CD14-positive monocyte (primary cell): ENCODE measurements at regions not wholly inside any gene's neighbourhood (a gene's known extent, or its start where the extent isn't known, plus 50 kb on each side); places are given as distances from the start of the nearest gene placed in this dataset.

Experiments
- DNase-seq, 3 donors: peaks; one replicate each; pipeline ENCODE4 v3.0.0-alpha.2; 2011 to 2022
- H2AFZ ChIP-seq: 2 replicates; pipeline ENCODE4 v1.6.0; 2012; ENCODE audit warnings: mild to moderate bottlenecking, low read depth, low read length, inconsistent platforms; ENCODE audit not compliant: insufficient read depth, poor library complexity, severe bottlenecking
- H3K27ac ChIP-seq, 2 donors: 1 replicate in 1 of 2; 2 replicates in 1 of 2; pipeline ENCODE4 v1.5.1; 2012 to 2013; ENCODE audit warnings: low read length in 2 of 2, control low read depth in 1 of 2, inconsistent platforms in 1 of 2, low read depth in 1 of 2, mild to moderate bottlenecking in 1 of 2
- H3K27me3 ChIP-seq, 2 donors: one replicate each; pipeline versions ENCODE4 v1.6.0 to v1.6.1; 2011 to 2013; ENCODE audit warnings: low read length in 2 of 2; ENCODE audit not compliant: control insufficient read depth in 2 of 2, insufficient read depth in 2 of 2
- H3K36me3 ChIP-seq, 2 donors: replicated peaks in 1 of 2; 1 replicate in 1 of 2; 2 replicates in 1 of 2; pipeline versions ENCODE4 v1.5.1 to v1.6.1; 2012 to 2013; ENCODE audit warnings: low read length in 2 of 2, control low read depth in 1 of 2, inconsistent platforms in 1 of 2, mild to moderate bottlenecking in 1 of 2; ENCODE audit not compliant: insufficient read depth in 2 of 2, control insufficient read depth in 1 of 2
- H3K4me1 ChIP-seq, 2 donors: 1 replicate in 1 of 2; 2 replicates in 1 of 2; pipeline versions ENCODE4 v1.5.1 to v1.6.1; 2012 to 2013; ENCODE audit warnings: low read length in 2 of 2, control low read depth in 1 of 2, inconsistent platforms in 1 of 2, mild to moderate bottlenecking in 1 of 2, moderate library complexity in 1 of 2; ENCODE audit not compliant: insufficient read depth in 2 of 2, control insufficient read depth in 1 of 2
- H3K4me2 ChIP-seq: replicated peaks from 2 replicates; pipeline ENCODE3; 2012; ENCODE audit warnings: low read length, moderate library complexity, mild to moderate bottlenecking; ENCODE audit not compliant: poor library complexity, severe bottlenecking; ENCODE audit errors: extremely low read depth
- H3K4me3 ChIP-seq, 3 experiments: fragments of 200-600 bp in 1 of 3; sonication (generic) in 1 of 3; replicated peaks in 1 of 3; 1 replicate in 2 of 3; 2 replicates in 1 of 3; pipeline ENCODE4 v1.5.1; 2011 to 2013; ENCODE audit warnings: low read length in 3 of 3, mild to moderate bottlenecking in 3 of 3, control low read depth in 2 of 3, low read depth in 2 of 3, inconsistent platforms in 1 of 3, moderate library complexity in 1 of 3
- H3K79me2 ChIP-seq: 2 replicates; pipeline ENCODE4 v1.6.0; 2012; ENCODE audit warnings: mild to moderate bottlenecking, control low read depth, inconsistent platforms, low read length, moderate library complexity; ENCODE audit not compliant: insufficient read depth
- H3K9ac ChIP-seq: 2 replicates; pipeline ENCODE4 v1.6.0; 2017; ENCODE audit warnings: low read length, mild to moderate bottlenecking; ENCODE audit not compliant: insufficient read depth, poor library complexity, severe bottlenecking
- H3K9me3 ChIP-seq, 2 donors: replicated peaks in 1 of 2; 1 replicate in 1 of 2; 2 replicates in 1 of 2; pipeline versions ENCODE4 v1.5.1 to v1.6.1; 2012 to 2013; ENCODE audit warnings: low read length in 2 of 2, control low read depth in 1 of 2; ENCODE audit not compliant: control insufficient read depth in 1 of 2, insufficient read depth in 1 of 2
- H4K20me1 ChIP-seq: 2 replicates; pipeline ENCODE4 v1.6.0; 2012; ENCODE audit warnings: mild to moderate bottlenecking, low read length, control low read depth, moderate library complexity; ENCODE audit not compliant: insufficient read depth
- H3K27ac Mint-ChIP-seq, 7 donors: one replicate each; pipeline ENCODE4 v1.8.0; 2020; ENCODE audit warnings: mild to moderate bottlenecking in 7 of 7, mixed read lengths in 7 of 7, moderate library complexity in 6 of 7, inconsistent platforms in 2 of 7
- H3K27me3 Mint-ChIP-seq, 3 donors: one replicate each; pipeline ENCODE4 v1.8.0; 2021 to 2022; ENCODE audit warnings: low read depth in 3 of 3, mild to moderate bottlenecking in 3 of 3, mixed read lengths in 3 of 3, moderate library complexity in 3 of 3, inconsistent platforms in 1 of 3
- H3K36me3 Mint-ChIP-seq, 2 donors: one replicate each; pipeline ENCODE4 v1.8.0; 2020; ENCODE audit warnings: mixed read lengths in 2 of 2, inconsistent platforms in 1 of 2, mild to moderate bottlenecking in 1 of 2
- H3K4me1 Mint-ChIP-seq: one replicate; pipeline ENCODE4 v1.8.0; 2020; ENCODE audit warnings: mild to moderate bottlenecking, mixed read lengths
- H3K4me3 Mint-ChIP-seq, 2 donors: one replicate each; pipeline ENCODE4 v1.8.0; 2020; ENCODE audit warnings: mild to moderate bottlenecking in 2 of 2, mixed read lengths in 2 of 2, moderate library complexity in 1 of 2
- H3K9me3 Mint-ChIP-seq, 7 donors: one replicate each; pipeline ENCODE4 v1.8.0; 2020 to 2022; ENCODE audit warnings: mixed read lengths in 7 of 7, mild to moderate bottlenecking in 6 of 7, moderate library complexity in 6 of 7, inconsistent platforms in 2 of 7
- CTCF ChIP-seq: fragments of 200-600 bp; IDR thresholded peaks from one replicate; pipeline ENCODE4 v1.8.0; 2022; ENCODE audit warnings: antibody characterized with exemption, mild to moderate bottlenecking
- WGBS: methylation state at CpG from one replicate; pipeline ENCODE4 v1.1.5; 2013; ENCODE audit warnings: missing lambda C conversion rate; ENCODE audit not compliant: insufficient coverage; 5-methylcytosine and 5-hydroxymethylcytosine counted together
- intact Hi-C, 2 donors: fragments of 100-400 bp; cut with micrococcal nuclease; formaldehyde crosslinking; loops; one replicate each; pipeline versions ENCODE4 v1.15.0 to v1.15.1; 2023

GRCh38 chr10:105540381-105540780, 899.3 kb downstream of the SORCS3 start:
- Histone ChIP-seq H3K27me3 (no peaks in the 10 kb centered on the region), H2AFZ (no peak overlapping the region), H3K36me3 (no peaks in the 10 kb centered on the region), H3K9me3 (no peaks in the 10 kb centered on the region), H3K4me2 (no peak overlapping the region), H3K4me3 (no peak overlapping the region), H3K4me1 (no peaks in the 10 kb centered on the region), H3K27ac (no peak overlapping the region), H4K20me1 (no peaks in the 10 kb centered on the region), H3K79me2 (no peaks in the 10 kb centered on the region), H3K9ac (no peak overlapping the region)
- TF ChIP-seq CTCF, result no peak
- no peaks in the 10 kb centered on the region for H3K36me3 Mint-ChIP-seq
- H3K27ac Mint-ChIP-seq, result no peak overlapping the region
- H3K4me1 Mint-ChIP-seq, result no peaks in the 10 kb centered on the region
- intact Hi-C loops, result no loop called here
- no peaks in the 10 kb centered on the region for H3K27me3 Mint-ChIP-seq
- DNase-seq, result no peak
- no peak overlapping the region for H3K4me3 Mint-ChIP-seq
- 100% methylated on average over 1 of the region's 2 CpGs for WGBS
- peaks cover 0 to 10% (median 4%) of the 10 kb centered on the region in 7 donors for H3K9me3 Mint-ChIP-seq

GRCh38 chr10:105538874-105539273, 897.8 kb downstream of the SORCS3 start:
- Histone ChIP-seq H3K79me2 (no peaks in the 10 kb centered on the region), H3K9me3 (peaks cover 0 to 2% of the 10 kb centered on the region in 2 donors), H3K36me3 (no peaks in the 10 kb centered on the region), H3K9ac (no peak overlapping the region), H4K20me1 (no peaks in the 10 kb centered on the region), H3K4me1 (no peaks in the 10 kb centered on the region), H3K4me2 (no peak overlapping the region), H3K27me3 (no peaks in the 10 kb centered on the region), H3K4me3 (no peak overlapping the region), H3K27ac (no peak overlapping the region), H2AFZ (no peak overlapping the region)
- Mint-ChIP-seq H3K27ac (no peak overlapping the region), H3K36me3 (no peaks in the 10 kb centered on the region), H3K9me3 (peaks cover 0 to 8% (median 2%) of the 10 kb centered on the region in 7 donors), H3K27me3 (no peaks in the 10 kb centered on the region), H3K4me3 (no peak overlapping the region), H3K4me1 (no peaks in the 10 kb centered on the region)
- DNase-seq, result no peak
- intact Hi-C loops, result no loop called here
- WGBS, result no CpG with 5 or more reads among the region's 4 CpGs
- no peak for TF ChIP-seq CTCF
